GM18519 (cell line): ENCODE measurements at regions not wholly inside any gene's neighbourhood (a gene's known extent, or its start where the extent isn't known, plus 50 kb on each side); places are given as distances from the start of the nearest gene placed in this dataset.
"Not testable (repeated sequence)": the region's sequence is repeated elsewhere in the genome, so short reads cannot be mapped to it uniquely, and the experiment has no call there.

Source experiments
- ATAC-seq: cut with Tn5 transposase; IDR thresholded peaks from one replicate; pipeline ENCODE4 v1.9.1; 2021; ENCODE audit warnings: mild to moderate bottlenecking, moderate library complexity; ENCODE audit not compliant: unreplicated experiment, low FRiP score

- no peak for ATAC-seq
These were observed 313.8 kb upstream of the GATB start for GRCh38 chr4:152074573-152074972.

DNA sequence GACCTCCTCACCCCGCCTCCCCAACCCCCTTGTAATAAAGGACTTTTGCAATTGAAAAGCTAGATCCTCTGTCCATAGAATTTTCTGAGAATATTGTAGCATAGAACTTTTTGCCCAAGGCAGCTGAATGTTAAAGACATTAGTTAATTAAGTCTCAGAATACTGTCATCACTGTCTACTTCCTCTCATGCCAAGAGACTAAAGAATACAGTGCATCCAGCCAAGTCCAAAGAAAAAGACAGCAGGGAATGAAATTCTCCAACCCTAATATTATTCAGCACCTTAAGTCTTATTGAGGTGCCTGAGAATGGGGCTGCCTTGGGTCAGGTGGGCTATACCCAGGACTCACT, 313.3 kb upstream of the GATB start:
- ATAC-seq: no peak

DNA sequence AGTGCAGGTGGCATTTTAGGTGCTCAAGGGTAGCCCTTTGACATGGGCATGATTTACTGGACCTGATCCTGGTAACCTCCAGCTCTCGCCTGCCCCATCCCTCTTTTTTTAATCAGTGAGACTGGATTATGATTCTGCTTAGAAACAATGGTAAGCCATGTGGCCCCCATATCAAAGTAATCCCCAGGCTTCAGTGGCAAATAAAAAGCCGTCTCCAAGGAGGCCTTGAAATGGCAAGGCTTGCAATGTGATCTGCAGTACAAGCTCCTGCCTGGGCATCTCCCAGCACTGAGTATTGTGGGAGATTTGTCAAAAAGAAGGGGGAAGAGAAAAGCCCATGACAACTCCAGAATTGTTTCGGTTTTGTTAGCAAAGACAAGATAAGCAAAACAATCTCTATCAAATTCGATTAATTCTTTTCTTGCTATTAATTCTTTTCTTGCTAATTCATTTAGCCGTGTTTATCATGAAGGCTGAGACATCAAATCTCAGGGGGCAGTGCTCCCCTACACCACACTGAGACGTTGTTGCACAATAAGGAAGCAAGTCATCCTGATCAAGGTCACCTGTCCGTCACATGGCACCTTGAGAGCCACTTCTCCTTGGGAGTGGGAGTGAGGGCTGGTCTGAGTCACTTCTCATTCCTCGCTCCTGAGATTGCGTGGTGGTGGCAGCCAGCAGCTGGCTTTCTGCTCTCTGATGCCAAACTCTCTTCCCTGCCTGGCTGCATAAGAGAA, 312.7 kb upstream of the GATB start:
- ATAC-seq: no peak

- no peak for ATAC-seq
These were observed 312.1 kb upstream of the GATB start for GRCh38 chr4:152072906-152073305.

DNA sequence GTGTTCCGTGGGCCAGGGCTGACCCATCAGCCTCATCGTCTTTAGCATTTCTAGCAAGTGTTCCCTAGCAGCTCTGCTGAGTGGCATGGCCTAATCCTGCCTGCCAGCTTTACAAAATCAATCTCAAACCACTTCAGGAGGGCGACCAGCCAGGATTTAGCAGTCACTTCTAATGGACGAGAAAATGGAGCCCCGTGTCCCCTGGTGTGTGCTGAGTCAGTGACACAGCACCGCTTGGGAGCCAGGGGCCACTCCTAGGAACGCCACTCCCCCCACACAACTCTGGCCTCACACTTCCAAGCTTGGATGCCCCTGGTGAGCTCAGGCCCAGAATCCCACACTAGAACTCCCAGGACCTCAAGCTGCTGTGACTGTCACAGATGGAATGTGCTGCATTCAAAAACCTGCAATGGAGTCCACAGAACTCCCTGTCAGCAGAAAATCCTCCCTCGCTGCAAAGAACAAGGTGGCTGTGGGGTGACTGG, 311.2 kb upstream of the GATB start:
- no peak for ATAC-seq

- no peak for ATAC-seq
These were observed 310.0 kb upstream of the GATB start for GRCh38 chr4:152070854-152071253.

GRCh38 chr4:152068866-152069265, 308.1 kb upstream of the GATB start:
- ATAC-seq: no peak

- ATAC-seq: no peak
These were observed 304.7 kb upstream of the GATB start for GRCh38 chr4:152065545-152065944.

- ATAC-seq: no peak
These were observed 303.9 kb upstream of the GATB start for GRCh38 chr4:152064753-152065152.

DNA sequence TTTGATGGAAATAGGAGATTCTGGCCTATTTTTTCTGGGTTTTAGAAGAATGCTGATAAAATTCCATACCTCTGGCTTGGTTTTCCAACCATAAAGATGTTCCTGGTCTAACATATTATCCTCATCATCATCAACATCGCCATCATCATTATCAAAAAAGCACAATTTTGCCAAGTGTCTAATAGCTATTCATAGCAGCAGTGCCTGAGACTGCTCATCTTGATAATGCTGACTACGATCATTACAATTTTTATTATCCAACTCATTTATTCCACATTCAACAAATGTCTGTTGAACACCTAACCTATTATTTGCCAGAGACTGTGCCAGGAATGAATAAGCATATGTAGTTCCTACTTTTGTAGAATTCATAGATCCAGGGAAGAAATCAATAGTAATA, 303.5 kb upstream of the GATB start:
- ATAC-seq: no peak

- ATAC-seq: no peak
These were observed 302.9 kb upstream of the GATB start for GRCh38 chr4:152063621-152064240.

DNA sequence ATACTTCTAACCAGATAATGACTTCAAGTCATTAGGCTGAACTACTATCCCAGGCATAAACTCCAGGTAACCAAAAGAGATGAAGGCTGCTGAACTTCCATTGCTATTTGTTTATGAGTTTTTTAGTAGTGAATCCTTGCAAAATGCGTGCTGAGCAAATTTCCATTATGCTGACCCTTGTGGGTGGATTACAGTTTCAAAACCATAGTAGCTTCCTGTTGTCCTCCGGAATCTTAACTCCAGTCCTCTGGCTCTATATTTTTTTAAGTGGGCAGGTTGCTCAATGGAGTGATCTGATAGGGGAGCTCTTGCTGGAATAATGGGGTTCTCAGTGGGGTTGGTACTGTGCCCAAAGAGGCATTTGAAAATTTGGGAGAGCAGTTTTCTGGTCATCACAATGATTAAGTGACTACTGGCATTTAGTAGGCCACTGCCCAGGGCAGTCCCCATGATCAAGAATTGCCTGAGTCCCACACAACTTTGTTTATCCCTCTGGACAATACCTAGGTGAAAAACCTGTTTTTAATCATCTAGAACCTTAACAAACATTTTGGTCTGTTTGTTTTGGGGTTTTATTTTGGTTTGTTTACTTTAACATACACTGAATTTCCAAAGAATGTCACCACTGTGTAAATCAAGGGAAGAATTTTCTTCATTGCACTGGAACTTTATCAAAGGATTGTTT, 302.3 kb upstream of the GATB start:
- ATAC-seq: no peak

DNA sequence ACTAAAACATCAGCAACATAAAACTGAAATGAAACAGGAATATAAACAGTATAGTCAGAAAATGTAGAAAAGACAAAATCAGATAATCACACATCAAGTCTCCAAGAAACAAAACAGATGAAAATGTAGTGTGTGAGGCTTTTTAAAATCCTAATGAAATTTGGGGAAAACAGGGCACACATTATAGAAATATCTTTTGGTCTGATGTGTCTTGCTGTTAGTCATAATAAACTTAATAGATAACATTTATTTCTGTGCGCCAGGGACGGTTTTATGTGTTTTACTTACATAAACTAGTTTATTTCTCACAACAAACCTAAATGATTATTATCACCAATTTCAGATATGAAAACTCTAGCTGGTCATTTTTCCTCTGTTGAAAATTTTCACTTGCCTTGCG, 293.9 kb upstream of the GATB start:
- ATAC-seq: no peak

GRCh38 chr4:152052451-152053057, 291.7 kb upstream of the GATB start:
- ATAC-seq: no peak

DNA sequence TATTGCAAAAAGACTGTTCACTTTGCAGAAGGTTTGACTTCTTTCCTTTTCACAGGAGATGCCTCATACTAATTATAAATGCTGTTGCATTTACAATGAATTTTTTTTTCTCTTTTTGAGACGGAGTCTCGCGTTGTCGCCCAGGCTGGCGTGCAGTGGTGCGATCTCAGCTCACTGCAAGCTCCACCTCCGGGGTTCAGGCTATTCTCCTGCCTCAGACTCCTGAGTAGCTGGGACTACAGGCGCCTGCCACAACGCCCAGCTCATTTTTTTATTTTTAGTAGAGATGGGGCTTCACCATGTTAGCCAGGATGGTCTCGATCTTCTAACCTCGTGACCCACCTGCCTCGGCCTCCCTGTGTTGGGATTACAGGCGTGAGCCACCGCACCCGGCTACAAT, 290.5 kb upstream of the GATB start:
- not testable (repeated sequence) for ATAC-seq

GRCh38 chr4:152050106-152050505, 289.3 kb upstream of the GATB start:
- ATAC-seq: no peak

DNA sequence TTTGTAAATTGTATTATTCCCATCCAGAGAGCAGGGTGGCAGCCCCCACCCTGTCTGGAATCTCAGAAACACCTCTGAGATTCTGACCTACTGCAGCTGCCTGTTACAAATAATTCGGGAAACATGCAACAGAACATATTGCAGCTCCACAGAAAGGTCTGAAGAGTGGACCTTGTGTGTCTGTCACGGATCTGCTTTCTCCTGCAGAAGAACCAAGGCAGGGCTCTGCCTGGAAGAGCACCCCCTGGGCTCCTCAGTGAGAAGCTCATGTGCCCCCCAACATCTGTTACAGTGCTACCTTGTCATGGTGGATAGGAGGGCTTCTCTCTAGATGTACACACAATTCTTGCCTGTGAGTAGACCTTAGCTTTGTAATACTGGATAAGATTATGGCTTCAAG, 286.6 kb upstream of the GATB start:
- ATAC-seq: no peak

DNA sequence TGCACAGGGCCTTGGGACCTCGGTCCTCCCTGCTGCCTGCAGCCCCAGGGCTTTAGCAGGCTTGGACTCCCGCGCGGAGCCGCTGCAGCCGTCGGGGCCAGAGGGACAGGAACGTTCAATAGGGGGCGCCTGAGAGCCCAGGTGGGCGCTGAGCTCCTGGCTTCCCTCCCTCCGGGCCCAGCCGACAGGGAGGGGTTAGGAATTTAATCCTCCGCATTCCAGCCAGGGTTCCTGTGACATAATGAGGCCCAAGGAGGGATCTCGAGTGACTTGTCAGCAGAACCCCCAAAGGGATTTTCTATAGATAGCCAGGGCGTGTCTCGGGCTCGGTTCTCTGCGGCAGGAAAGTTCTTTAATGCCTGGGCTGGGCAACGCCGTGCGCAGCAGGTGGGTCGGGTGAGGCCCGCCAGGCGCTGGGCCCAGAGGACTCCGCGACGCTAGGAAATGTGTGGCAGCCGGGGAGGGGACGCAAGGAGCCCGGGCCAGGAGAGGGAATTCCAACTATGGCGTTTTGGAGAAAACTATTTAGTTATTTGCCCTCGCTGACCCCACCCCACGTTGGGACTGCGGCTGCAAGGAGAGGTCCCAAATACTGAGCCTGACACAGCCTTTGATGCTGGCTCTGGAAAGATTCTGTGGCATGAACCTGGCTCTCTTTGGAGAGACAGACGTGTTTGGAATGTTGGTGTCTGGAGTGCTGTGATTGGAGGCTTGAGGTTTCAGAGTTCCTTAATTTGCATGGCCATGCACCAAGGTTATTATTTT, 285.2 kb upstream of the GATB start:
- ATAC-seq: no peak

DNA sequence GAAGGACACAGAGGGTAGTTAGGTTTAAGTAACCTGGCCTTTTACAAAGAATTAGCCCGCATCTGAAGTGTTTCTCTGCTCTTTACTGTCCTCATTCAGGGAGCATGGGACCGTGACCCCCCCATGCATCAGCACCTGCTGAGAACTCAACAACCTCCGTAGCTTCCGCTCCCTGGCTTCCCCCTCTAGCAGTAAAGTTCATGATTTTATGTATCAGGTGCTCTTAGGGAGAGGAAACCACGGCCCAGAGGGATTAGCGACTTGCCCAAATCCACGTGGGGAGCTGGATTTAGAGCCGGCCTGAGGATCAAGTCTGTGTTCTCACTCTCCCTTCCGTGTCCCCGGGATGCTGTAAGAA, 284.6 kb upstream of the GATB start:
- ATAC-seq: no peak

DNA sequence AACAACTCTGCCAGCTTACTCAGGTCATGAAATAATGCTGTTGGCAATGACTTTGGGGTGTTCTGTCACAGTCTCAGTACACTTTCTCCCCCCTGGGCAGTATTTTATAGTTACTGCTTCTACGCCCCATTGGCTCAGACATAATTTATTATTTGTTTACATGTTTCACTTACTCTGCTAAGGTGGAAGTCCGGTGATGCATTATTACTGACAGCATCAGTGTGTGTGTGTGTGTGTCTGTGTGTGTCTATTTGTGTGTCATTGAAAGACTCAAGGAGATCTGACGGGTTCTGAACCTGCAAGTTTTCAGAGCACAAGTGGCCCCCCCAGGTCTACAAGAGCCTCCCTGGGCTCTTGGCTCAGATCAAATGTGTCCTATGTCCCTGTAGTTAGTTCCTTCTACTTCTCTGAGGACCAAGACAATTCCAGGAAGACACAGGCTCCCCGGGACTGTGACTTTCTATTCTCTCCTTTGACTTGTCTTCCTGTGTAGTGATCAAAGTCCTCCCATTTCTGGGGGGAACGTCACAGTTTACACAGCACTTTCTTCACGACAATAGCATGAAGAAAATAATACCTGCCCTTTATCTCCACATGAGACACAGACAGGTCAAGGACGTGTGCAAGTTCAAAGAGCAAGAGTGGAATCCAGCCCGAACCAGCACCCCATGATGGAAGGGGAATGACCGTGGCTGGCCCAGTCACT, 283.7 kb upstream of the GATB start:
- no peak for ATAC-seq
